Endothelial cell of umbilical vein (primary cell): ENCODE measurements at regions not wholly inside any gene's neighbourhood (a gene's known extent, or its start where the extent isn't known, plus 50 kb on each side); places are given as distances from the start of the nearest gene placed in this dataset.

ENCODE experiments used
- BruUV-seq: library from RNA; stranded (reverse); fragments of 400-500 nt; replicated peaks from 2 replicates; lab custom pipeline; 2021; lab: Mats Ljungman, UMichigan
- CTCF ChIA-PET: fragments of 300-600, 350-600 bp; sonication (Branson Sonifier 250); formaldehyde crosslinking; loops from one replicate; lab custom pipeline; 2021; ENCODE audit warnings: antibody characterized with exemption, inconsistent platforms; lab: Charles Lee
- POLR2A ChIA-PET: fragments of 300-600, 350-600 bp; sonication (Branson Sonifier 250); formaldehyde crosslinking; loops from one replicate; lab custom pipeline; 2021; ENCODE audit warnings: antibody characterized with exemption, inconsistent platforms; lab: Charles Lee
- DNase-seq: peaks from one replicate; pipeline ENCODE4 v3.0.0-alpha.2; 2011; ENCODE audit warnings: low read depth, low spot score
- FAIRE-seq: peaks from 2 replicates; lab custom pipeline; 2011; peaks lifted over from hg19 to GRCh38; lab: Jason Lieb, UNC
- H2AFZ ChIP-seq: 2 replicates; pipeline ENCODE4 v1.6.0; 2012; ENCODE audit warnings: low read depth, low read length, control low read depth, inconsistent platforms
- H3K27ac ChIP-seq: 2 replicates; pipeline ENCODE4 v1.5.1; 2011; ENCODE audit warnings: low read depth, mild to moderate bottlenecking, control low read depth, low read length, moderate library complexity; ENCODE audit not compliant: insufficient read depth
- H3K27me3 ChIP-seq, 2 experiments: 2 replicates each; pipeline versions ENCODE4 v1.6.0 to v1.6.1; 2011; ENCODE audit warnings: low read length in 2 of 2, mixed read lengths in 1 of 2; ENCODE audit not compliant: control insufficient read depth in 2 of 2, insufficient read depth in 2 of 2
- H3K36me3 ChIP-seq, 2 experiments: 2 replicates in 1 of 2; 3 replicates in 1 of 2; pipeline ENCODE4 v1.5.1; 2011; ENCODE audit warnings: low read length in 2 of 2, mild to moderate bottlenecking in 1 of 2, moderate library complexity in 1 of 2; ENCODE audit not compliant: control insufficient read depth in 2 of 2, insufficient read depth in 2 of 2; ENCODE audit errors: extremely low read depth in 1 of 2
- H3K4me1 ChIP-seq: 3 replicates; pipeline ENCODE4 v1.5.1; 2011; ENCODE audit warnings: mild to moderate bottlenecking, low read length; ENCODE audit not compliant: control insufficient read depth, insufficient read depth; ENCODE audit errors: extremely low read depth
- H3K4me2 ChIP-seq: 2 replicates; pipeline ENCODE4 v1.6.1; 2011; ENCODE audit warnings: low read length, control low read depth, mixed read lengths; ENCODE audit not compliant: insufficient read depth
- H3K4me3 ChIP-seq, 3 experiments: fragments of 200-600 bp in 1 of 3; sonication (generic), shearing (Covaris generic) in 1 of 3; replicated peaks in 1 of 3; 2 replicates each; pipeline ENCODE4 v1.5.1; 2011 to 2016; ENCODE audit warnings: control low read depth in 3 of 3, low read length in 3 of 3, mild to moderate bottlenecking in 2 of 3, inconsistent platforms in 1 of 3, low read depth in 1 of 3, moderate library complexity in 1 of 3; ENCODE audit not compliant: insufficient read depth in 1 of 3
- H3K79me2 ChIP-seq: 2 replicates; pipeline ENCODE4 v1.6.0; 2012; ENCODE audit warnings: low read length, inconsistent platforms; ENCODE audit not compliant: control insufficient read depth, insufficient read depth
- H3K9ac ChIP-seq: replicated peaks from 2 replicates; pipeline ENCODE3; 2011; ENCODE audit warnings: low read length, control low read depth; ENCODE audit not compliant: insufficient read depth; ENCODE audit errors: extremely low read depth
- H3K9me1 ChIP-seq: replicated peaks from 3 replicates; pipeline ENCODE4 v1.6.0; 2011; ENCODE audit warnings: mild to moderate bottlenecking, low read length; ENCODE audit not compliant: control insufficient read depth, insufficient read depth; ENCODE audit errors: extremely low read depth
- H3K9me3 ChIP-seq: replicated peaks from 2 replicates; pipeline ENCODE4 v1.5.1; 2012; ENCODE audit warnings: low read length, inconsistent platforms; ENCODE audit not compliant: control insufficient read depth, insufficient read depth
- H4K20me1 ChIP-seq: replicated peaks from 2 replicates; pipeline ENCODE3; 2011; ENCODE audit warnings: mild to moderate bottlenecking, low read length; ENCODE audit not compliant: control insufficient read depth, insufficient read depth; ENCODE audit errors: extremely low read depth
- CTCF ChIP-seq, 2 donors: IDR thresholded peaks; 1 replicate in 1 of 2; 2 replicates in 1 of 2; pipeline ENCODE4 v1.5.1; 2011; ENCODE audit warnings: low read length in 2 of 2, mild to moderate bottlenecking in 2 of 2, moderate library complexity in 2 of 2, control low read depth in 1 of 2, inconsistent platforms in 1 of 2, low read depth in 1 of 2; ENCODE audit not compliant: insufficient read depth in 1 of 2; ENCODE audit errors: extremely low read depth in 1 of 2
- EZH2 ChIP-seq: IDR thresholded peaks from 2 replicates; pipeline ENCODE4 v1.6.1; 2012; ENCODE audit warnings: borderline replicate concordance, low read depth, mild to moderate bottlenecking, moderate library complexity, low read length, inconsistent platforms; ENCODE audit not compliant: severe bottlenecking
- FOS ChIP-seq: IDR thresholded peaks from 2 replicates; pipeline ENCODE4 v1.6.1; 2011; ENCODE audit warnings: mild to moderate bottlenecking, low read length, moderate library complexity, borderline replicate concordance; ENCODE audit not compliant: insufficient read depth
- GATA2 ChIP-seq: IDR thresholded peaks from 2 replicates; pipeline ENCODE4 v1.7.0; 2011; ENCODE audit warnings: low read depth, mild to moderate bottlenecking, moderate library complexity, mixed read lengths, low read length; ENCODE audit not compliant: insufficient read length, insufficient read depth
- JUN ChIP-seq: IDR thresholded peaks from 2 replicates; pipeline ENCODE4 v1.6.1; 2011; ENCODE audit warnings: borderline replicate concordance, low read depth; ENCODE audit not compliant: insufficient read length, insufficient read depth
- MAX ChIP-seq: IDR thresholded peaks from 2 replicates; pipeline ENCODE4 v1.6.1; 2011; ENCODE audit not compliant: insufficient read depth, insufficient read length
- MYC ChIP-seq: IDR thresholded peaks from one replicate; pipeline ENCODE4 v1.6.1; 2011; ENCODE audit warnings: mild to moderate bottlenecking, low read depth, low read length
- POLR2A ChIP-seq: IDR thresholded peaks from 2 replicates; pipeline ENCODE4 v1.6.1; 2012; ENCODE audit warnings: low read depth, mild to moderate bottlenecking, control low read depth, low read length
- POLR2AphosphoS5 ChIP-seq: IDR thresholded peaks from 2 replicates; pipeline ENCODE4 v1.6.1; 2012; ENCODE audit warnings: low read depth, mild to moderate bottlenecking, control low read depth, low read length, moderate library complexity; ENCODE audit not compliant: insufficient read depth
- dilution Hi-C: fragments of 300-500 bp; cut with MboI; formaldehyde crosslinking; loops from one replicate; pipeline ENCODE4 v1.15.0; 2019; ENCODE audit warnings: low sequenced_read_pairs; ENCODE audit not compliant: extremely low pct_ligation_motif_present
- intact Hi-C: fragments of 100-400 bp; cut with micrococcal nuclease; formaldehyde crosslinking; loops from one replicate; pipeline ENCODE4 v1.10.0; 2022

- H3K9me3 ChIP-seq: no peaks in the 10 kb centered on the region
- no peaks in the 10 kb centered on the region for H4K20me1 ChIP-seq
- dilution Hi-C loops (no loop called here), intact Hi-C loops (no loop called here)
- BruUV-seq: no TSS peak
- H3K4me3 ChIP-seq: no peak overlapping the region
- DNase-seq: no peak
- POLR2A ChIA-PET: no interaction called here
- no peaks in the 10 kb centered on the region for H3K79me2 ChIP-seq
- no peak overlapping the region for H3K27ac ChIP-seq
- H3K27me3 ChIP-seq: no peaks in the 10 kb centered on the region
- H3K4me2 ChIP-seq: no peak overlapping the region
- CTCF ChIA-PET: no interaction called here
- H3K4me1 ChIP-seq: no peaks in the 10 kb centered on the region
- H3K9me1 ChIP-seq: no peaks in the 10 kb centered on the region
- no peak overlapping the region for H3K9ac ChIP-seq
- TF ChIP-seq POLR2AphosphoS5 (no peak), FOS (no peak), CTCF (IDR thresholded peaks at IDR 0.05; ENCODE audit: extremely low read depth in 1 of 2, insufficient read depth in 1 of 2, low read depth in 1 of 2, low read length in 2 of 2) (no peak), MAX (no peak), GATA2 (no peak), EZH2 (no peak), MYC (no peak), JUN (no peak), POLR2A (no peak)
- no peaks in the 10 kb centered on the region for H3K36me3 ChIP-seq
- no peak overlapping the region for H2AFZ ChIP-seq
- FAIRE-seq: no peak
These were observed 909.6 kb downstream of the DSC3 start for GRCh38 chr18:30132959-30133358.
